BE2C (cell line): ENCODE measurements at regions not wholly inside any gene's neighbourhood (a gene's known extent, or its start where the extent isn't known, plus 50 kb on each side); places are given as distances from the start of the nearest gene placed in this dataset.

Experiments used
- DNase-seq: peaks from one replicate; pipeline ENCODE4 v3.0.0-alpha.2; 2020
- H3K27me3 ChIP-seq: fragments of 250-450 bp; sonication (Bioruptor Pico); 2 replicates; pipeline ENCODE4 v1.5.1; 2020; ENCODE audit warnings: mild to moderate bottlenecking
- H3K36me3 ChIP-seq: fragments of 250-450 bp; sonication (Bioruptor Pico); 2 replicates; pipeline ENCODE4 v1.5.1; 2020; ENCODE audit warnings: mild to moderate bottlenecking
- H3K4me1 ChIP-seq: fragments of 250-450 bp; sonication (Bioruptor Pico); 2 replicates; pipeline ENCODE4 v1.5.1; 2020
- H3K4me3 ChIP-seq: 2 replicates; pipeline ENCODE4 v1.5.1; 2011; ENCODE audit warnings: low read depth, low read length
- H3K9me3 ChIP-seq: fragments of 250-450 bp; sonication (Bioruptor Pico); 2 replicates; pipeline ENCODE4 v1.5.1; 2020
- CTCF ChIP-seq: IDR thresholded peaks from 2 replicates; pipeline ENCODE4 v1.5.1; 2012; ENCODE audit warnings: mild to moderate bottlenecking, low read depth, low read length

- DNase-seq: no peak
- Histone ChIP-seq H3K4me1 (no peaks in the 10 kb centered on the region; the same call in 1 of the 2 replicates), H3K4me3 (no peak overlapping the region), H3K9me3 (no peaks in the 10 kb centered on the region), H3K27me3 (no peaks in the 10 kb centered on the region), H3K36me3 (no peaks in the 10 kb centered on the region)
- no peak for TF ChIP-seq CTCF
Measured at GRCh38 chrX:134747006-134747405, 50.0 kb downstream of the PABIR2 start.

- no peak for DNase-seq
- H3K9me3 ChIP-seq: no peaks in the 10 kb centered on the region
- H3K27me3 ChIP-seq: no peaks in the 10 kb centered on the region
- H3K4me1 ChIP-seq: no peaks in the 10 kb centered on the region; the same call in 1 of the 2 replicates
- no peak for TF ChIP-seq CTCF
- H3K4me3 ChIP-seq: no peak overlapping the region
- no peaks in the 10 kb centered on the region for H3K36me3 ChIP-seq
Measured at GRCh38 chrX:134746410-134746785, 50.6 kb downstream of the PABIR2 start.

DNA sequence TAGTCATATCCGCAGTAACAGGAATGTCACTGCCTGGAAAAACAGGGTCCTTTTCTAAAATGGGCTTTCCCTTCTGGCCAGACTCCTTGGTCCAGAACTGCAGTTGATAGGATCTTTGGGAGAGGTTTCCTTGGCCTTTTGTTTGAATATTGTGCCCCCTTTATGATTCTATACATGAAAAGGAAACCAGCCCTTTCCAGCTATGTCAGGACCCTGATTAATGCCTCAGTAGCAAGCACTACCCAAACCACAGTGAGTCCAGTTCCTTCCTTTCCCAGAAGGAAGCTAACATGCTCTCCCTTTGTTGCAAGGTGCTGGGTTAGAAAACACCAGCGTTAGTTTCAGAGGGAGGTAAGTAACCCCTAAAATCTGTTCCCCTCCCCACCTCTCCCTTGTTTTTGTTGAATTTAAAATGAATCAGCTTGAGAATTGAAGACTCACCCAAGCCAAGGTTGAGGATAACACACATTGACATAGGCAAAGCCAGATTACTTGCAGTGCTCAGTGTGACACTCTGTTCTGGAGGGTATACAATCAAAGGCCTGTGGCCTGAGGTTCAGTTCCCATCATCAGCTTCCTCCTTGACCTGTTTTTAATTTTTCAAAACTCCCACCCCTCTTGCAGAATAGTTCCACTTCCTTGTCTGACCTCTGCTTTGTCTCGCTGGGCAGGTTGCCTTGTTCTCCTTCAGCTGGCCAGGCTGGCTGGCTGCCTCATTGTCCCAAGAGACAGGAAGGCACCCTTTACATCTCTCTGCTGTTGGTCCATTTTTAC, 51.2 kb downstream of the PABIR2 start:
- no peaks in the 10 kb centered on the region; the same call in 1 of the 2 replicates for H3K4me1 ChIP-seq
- DNase-seq: no peak
- no peaks in the 10 kb centered on the region for H3K36me3 ChIP-seq
- no peaks in the 10 kb centered on the region for H3K27me3 ChIP-seq
- no peak for TF ChIP-seq CTCF
- H3K4me3 ChIP-seq: no peak overlapping the region
- H3K9me3 ChIP-seq: no peaks in the 10 kb centered on the region

- no peaks in the 10 kb centered on the region for H3K9me3 ChIP-seq
- H3K36me3 ChIP-seq: no peaks in the 10 kb centered on the region
- TF ChIP-seq CTCF: no peak
- H3K27me3 ChIP-seq: no peaks in the 10 kb centered on the region
- H3K4me1 ChIP-seq: no peaks in the 10 kb centered on the region; the same call in 1 of the 2 replicates
- H3K4me3 ChIP-seq: no peak overlapping the region
- no peak for DNase-seq
Measured at GRCh38 chrX:134743091-134743490, 53.9 kb downstream of the PABIR2 start.

DNA sequence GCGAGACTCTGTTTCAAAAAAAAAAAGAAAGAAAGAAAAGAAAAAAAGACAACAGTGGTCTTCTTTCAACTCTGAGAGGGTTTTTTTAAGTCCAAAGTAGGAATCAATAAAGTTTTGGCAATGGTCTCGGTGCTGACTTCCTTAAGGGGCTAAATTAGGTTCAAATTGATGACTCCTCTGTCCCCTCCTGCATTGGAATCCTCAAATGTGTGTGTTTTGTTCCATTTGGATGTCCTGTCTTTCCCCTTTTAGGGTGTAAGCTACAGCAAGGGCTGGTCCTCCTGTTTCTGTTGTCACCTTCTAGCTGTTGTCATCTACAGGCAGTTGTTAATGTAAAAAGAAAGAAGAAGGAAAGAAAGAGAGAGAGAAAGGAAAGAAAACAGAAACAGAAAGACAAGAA, 54.4 kb downstream of the PABIR2 start:
- H3K4me1 ChIP-seq: no peaks in the 10 kb centered on the region; the same call in 1 of the 2 replicates
- DNase-seq: no peak
- no peak for TF ChIP-seq CTCF
- no peaks in the 10 kb centered on the region for H3K9me3 ChIP-seq
- no peak overlapping the region for H3K4me3 ChIP-seq
- no peaks in the 10 kb centered on the region for H3K27me3 ChIP-seq
- no peaks in the 10 kb centered on the region for H3K36me3 ChIP-seq

DNA sequence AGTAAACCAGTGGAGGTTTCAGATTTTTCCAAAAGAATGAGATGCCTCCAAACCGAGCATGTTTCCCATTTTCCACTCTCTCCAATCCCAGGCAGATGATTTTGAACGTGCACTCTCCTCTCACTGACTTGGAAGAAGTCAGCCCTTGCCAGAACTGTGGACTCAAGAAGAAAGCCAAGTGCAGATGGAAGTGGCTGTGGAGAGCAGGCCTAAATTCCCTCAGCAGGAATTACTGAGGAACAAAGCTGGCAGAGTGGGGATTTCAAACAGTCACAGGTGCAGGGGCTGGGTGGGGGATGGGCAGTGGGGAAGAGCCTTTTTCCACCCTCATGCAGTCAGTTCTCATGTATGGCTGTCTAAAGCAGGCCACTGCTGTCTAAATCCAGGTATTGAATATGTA, 55.3 kb downstream of the PABIR2 start:
- Histone ChIP-seq H3K4me3 (no peak overlapping the region), H3K36me3 (no peaks in the 10 kb centered on the region), H3K4me1 (no peaks in the 10 kb centered on the region; the same call in 1 of the 2 replicates), H3K27me3 (no peaks in the 10 kb centered on the region), H3K9me3 (no peaks in the 10 kb centered on the region)
- DNase-seq: no peak
- TF ChIP-seq CTCF: no peak
